Astrocyte of the hippocampus (primary cell): ENCODE measurements at regions not wholly inside any gene's neighbourhood (a gene's known extent, or its start where the extent isn't known, plus 50 kb on each side); places are given as distances from the start of the nearest gene placed in this dataset.
A peak's percentile ranks its signal among the peaks of the same experiment; 100 is the strongest.
"Not testable (repeated sequence)": the region's sequence is repeated elsewhere in the genome, so short reads cannot be mapped to it uniquely, and the experiment has no call there.

Source experiments
- DNase-seq: peaks from one replicate; pipeline ENCODE4 v3.0.0; 2011; ENCODE audit warnings: low read depth, low spot score

- DNase-seq, result no peak
Measured at GRCh38 chr2:107448160-107448559, 378.5 kb upstream of the RGPD4 start.

DNA sequence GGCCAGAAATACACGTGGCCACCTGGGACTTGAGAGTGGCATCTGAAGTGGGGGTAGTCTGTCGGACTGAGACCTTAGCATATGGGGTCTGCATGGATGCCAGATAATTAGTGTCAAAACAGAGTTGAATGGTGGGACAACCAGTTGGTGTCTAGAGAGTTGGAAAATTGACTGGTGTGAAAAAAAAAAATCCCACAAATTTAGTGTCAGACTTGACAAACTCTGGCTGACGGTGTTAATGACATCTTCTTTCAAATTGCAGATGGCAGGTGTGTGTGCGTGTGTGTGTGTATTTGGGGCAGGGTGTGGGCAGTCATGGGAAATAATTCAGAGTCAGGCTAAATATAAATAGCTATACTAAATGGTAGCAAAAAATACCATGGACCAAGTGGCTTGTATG lies 365.4 kb upstream of the RGPD4 start:
- DNase-seq, result no peak

GRCh38 chr2:107462181-107462580 lies 364.5 kb upstream of the RGPD4 start:
- DNase-seq, result no peak

DNA sequence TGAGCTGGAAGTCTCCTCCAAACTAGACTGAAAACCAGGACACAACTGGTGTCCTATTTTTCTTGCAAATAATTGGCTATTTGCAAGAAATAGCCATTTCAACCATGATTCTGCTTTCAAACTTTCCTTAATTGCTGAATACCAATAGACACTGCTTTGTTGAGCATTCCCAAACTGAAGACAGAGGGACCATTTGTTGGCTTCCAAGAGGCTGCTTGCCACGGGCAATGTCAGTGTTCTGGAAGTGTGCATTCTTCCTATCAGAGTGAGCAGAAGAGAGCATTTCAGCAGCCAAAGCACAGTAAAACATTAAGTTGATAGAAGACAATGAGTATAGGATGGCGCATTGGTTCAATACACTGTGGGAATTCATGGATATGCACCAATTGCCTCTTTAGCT lies 360.5 kb upstream of the RGPD4 start:
- DNase-seq, result no peak

DNA sequence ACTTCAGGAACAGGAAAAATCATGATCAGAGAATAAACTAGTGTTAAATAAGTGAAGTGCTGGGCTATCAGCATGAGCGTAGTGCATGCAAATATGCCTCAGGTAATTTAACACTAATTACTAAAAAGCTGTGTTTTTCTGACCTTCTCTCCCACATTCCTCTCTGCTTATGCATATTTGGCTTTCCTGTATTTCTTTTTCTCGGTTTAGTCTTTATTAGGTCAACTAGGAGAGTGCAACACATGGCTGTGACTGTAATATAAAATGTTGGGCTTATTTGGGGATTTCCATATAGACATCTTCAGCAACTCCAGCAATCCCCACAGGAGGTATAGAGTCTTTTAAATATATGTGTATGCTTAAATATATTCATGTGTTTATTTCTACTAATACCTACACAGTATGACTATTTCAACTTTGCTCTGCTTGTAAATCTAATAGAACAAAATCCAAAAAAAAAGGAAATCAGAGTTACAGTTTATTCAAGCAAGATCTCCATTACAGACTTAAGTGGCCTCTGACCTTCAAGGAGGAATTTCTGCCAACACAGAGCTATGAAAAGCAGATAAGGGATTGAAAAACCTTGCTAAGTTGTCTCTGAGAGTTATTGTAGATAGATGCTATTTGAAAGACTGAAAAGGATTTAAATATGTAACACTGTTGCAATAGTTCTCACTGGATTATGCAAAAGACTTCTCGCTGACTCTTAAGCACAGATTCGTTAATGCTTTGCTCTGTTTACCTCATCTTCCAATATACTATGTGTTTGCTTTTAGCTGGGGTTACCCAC lies 359.5 kb upstream of the RGPD4 start:
- DNase-seq, result no peak

DNA sequence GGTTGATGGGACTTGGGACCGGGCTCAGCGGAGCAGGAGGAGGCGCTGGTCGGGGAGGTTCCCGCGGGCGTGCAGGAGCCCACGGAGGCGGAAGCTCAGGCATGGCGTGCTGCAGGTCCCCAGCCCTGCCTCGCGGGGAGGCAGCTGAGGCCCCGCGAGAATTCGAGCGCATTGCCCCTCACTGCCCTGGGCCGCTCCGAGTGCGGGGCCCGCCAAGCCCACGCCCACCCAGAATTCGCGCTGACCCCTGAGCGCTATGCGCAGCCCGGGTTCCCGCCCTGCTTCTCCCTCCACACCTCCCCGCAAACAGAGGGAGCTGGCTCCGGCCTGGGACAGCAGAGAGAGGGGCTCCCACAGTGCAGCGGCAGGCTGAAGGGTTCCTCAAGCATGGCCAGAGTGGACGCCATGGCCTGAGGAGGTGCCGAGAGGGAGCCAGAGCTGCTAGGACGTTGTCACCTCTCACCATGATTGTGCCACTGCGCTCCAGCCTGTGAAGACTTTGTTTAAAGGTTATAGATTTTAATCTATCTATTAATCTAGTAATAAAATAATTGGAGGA lies 357.2 kb upstream of the RGPD4 start:
- DNase-seq, result no peak

- DNase-seq, result no peak
Measured at GRCh38 chr2:107473150-107473549, 353.5 kb upstream of the RGPD4 start.

- DNase-seq, result no peak
Measured at GRCh38 chr2:107475859-107476258, 350.8 kb upstream of the RGPD4 start.

GRCh38 chr2:107502539-107502938 lies 324.2 kb upstream of the RGPD4 start:
- DNase-seq, result no peak

DNA sequence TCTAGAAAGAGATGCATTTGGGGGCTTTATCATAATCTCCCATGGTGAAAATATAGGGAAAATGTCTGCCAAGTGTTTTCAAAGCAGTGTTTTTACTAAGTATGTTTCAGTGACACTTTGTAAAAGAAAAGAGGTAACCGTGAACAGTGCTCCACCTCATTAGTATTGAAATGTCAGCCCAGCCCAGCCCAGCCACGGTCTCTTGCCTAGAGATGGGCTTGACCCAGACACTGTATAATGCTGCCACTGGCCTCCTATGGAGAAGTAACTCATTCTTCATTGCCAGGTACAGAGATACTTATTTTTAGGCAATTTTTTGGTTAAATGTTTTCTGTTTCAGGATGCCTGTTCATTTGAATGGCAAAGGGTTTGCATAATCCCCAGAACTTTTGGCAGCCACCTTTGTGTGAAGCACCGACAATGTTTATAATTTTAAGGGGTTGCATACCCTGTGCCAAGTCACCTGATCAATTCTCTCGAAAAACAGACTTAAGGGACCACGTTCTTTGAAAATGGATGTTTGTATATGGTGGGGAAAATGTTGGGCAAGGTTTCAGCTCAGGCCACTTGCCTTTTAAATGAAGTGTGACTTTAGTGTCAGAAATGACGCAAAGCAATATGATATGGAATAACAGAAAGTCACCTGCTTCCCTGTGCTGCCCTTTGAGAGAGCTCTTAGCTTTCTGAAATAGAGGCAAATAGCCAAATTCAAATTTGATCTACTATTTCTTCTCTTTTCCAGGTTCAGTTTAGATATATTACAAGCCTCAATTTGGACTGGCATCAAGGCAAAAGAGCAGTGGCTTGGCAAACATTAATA lies 314.5 kb upstream of the RGPD4 start:
- no peak for DNase-seq

DNA sequence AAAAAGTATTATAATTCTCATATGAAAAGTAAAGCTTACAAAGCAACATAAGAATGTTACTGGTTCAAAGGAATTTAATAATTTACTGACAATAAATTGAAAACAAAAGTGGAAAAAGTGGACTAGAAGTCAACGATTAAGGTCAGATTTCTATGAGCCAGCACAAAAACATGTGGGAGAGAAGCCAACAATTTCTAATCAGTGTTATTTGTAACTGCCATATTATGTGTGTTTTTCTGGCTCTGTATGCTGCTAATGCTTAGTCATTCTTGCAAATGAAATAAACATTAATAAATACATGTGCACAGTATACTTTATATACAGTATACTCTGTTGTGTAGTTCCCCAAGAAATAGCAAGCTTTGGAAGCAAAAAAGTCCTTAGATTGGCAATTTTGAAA lies 301.3 kb upstream of the RGPD4 start:
- DNase-seq, result no peak

DNA sequence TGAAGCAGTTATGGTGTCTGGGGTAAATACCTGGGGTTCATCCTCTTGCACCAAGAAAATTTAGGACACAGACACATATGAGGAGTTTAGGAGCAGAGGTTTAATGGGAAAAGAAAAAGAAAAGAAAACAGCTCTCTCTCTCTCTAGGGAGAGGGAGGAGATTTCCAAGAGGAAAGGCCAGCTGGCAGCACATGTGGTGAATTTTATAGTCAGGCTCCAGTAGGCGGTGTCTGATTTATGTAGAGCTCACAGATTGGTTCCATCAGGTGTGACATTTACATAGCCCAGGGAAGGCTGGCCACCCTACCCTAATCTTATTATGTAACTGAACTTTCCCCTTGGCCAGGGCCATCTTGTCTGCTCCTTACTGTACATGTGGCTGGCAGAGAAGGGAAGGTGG lies 297.5 kb upstream of the RGPD4 start:
- DNase-seq, result no peak

DNA sequence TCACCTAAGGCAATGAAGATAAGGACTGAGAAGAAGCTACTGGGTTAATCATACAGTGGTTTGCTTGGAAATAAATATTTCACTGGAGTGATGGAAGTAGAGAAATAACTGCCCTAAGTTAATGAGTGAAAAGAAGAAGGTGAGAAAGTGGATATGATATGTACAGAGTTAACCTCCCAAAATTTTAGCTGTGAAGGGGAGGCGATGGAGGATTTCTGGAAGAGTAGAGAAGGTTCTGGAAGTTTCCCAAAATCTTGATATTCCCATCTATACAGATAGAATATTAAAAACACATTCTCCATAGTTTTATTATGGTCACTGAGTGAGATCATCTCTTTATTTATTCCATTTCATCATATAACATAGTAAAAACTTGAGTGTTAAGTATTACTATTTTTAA lies 296.6 kb upstream of the RGPD4 start:
- DNase-seq, result no peak

DNA sequence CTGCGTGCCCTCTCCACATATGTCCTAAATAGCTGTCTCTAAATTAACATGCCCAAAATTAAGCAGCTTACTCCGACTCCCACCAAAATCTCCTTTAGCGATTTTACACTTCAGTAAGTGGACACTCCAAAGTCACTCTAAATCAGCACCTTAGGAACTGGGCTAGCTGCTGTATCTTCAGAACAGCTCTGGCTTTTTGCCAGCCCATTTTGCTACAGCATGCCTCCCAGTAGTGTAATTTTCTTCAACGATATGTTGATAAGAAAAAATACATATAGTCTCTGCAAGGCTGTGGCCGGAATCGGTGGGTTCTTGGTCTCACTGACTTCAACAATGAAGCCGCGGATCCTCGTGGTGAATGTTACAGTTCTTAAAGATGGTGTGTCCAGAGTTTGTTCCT lies 291.8 kb upstream of the RGPD4 start:
- no peak for DNase-seq

GRCh38 chr2:107535905-107536689 lies 290.6 kb upstream of the RGPD4 start:
- DNase-seq, result not testable (repeated sequence)

- no peak for DNase-seq
Measured at GRCh38 chr2:107542314-107542740, 284.4 kb upstream of the RGPD4 start.

DNA sequence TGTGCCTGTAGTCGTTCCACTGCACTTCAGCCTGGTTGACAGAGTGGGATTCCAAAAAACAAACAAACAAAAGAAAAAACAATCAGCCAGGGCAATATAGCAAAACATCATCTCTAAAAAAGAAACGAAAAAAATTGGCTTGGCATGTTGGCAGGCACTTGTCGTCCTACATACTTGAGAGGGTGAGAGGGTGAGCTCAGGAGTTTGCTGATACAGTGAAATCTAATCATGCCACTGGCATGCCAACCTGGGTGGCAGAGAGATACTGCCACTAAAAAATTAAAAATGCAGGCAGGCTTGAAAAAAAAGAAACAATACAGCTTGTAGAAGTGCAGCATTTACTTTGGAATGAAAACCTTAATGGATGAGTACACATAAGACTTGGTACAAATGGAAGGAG lies 282.9 kb upstream of the RGPD4 start:
- no peak for DNase-seq

GRCh38 chr2:107545066-107545465 lies 281.6 kb upstream of the RGPD4 start:
- no peak for DNase-seq

DNA sequence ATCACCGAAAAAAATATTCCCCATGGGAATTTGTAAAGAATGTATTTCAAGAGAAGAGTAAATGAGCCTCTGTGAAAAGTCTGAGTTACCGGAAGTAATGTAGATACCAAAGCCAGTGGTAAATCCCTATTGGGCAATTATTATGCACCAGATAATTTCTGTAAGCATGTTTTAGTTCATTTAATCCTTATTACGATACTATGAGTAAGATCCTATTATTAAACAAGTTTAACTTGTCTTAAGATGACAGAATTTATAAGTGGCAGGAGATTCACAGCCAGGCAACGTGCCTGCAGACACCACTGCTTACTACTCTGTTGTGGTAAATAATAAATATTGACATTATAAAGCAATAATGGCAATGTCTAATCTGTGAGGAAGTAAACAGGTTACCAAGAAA lies 280.8 kb upstream of the RGPD4 start:
- no peak for DNase-seq

GRCh38 chr2:107548216-107548615 lies 278.5 kb upstream of the RGPD4 start:
- no peak for DNase-seq

- no peak for DNase-seq
Measured at GRCh38 chr2:107553046-107553445, 273.6 kb upstream of the RGPD4 start.

GRCh38 chr2:107553539-107553938 lies 273.2 kb upstream of the RGPD4 start:
- peak; percentile 29 for DNase-seq
